ENCODE measurements at regions not wholly inside any gene's neighbourhood (a gene's known extent, or its start where the extent isn't known, plus 50 kb on each side); places are given as distances from the start of the nearest gene placed in this dataset.

GRCh38 chr5:68088302-68088701 is 127.3 kb upstream of the PIK3R1 start:
- no peaks in the 10 kb centered on the region for H3K36me3 ChIP-seq
- no peak for DNase-seq
- no peaks in the 10 kb centered on the region for H3K9me3 ChIP-seq
- WGBS, 2 donors (ENCODE audit: low coverage in 1 of 2), result 60 to 80% methylated on average over 1 to 3 of the region's 3 CpGs
- TF ChIP-seq POLR2AphosphoS5 (IDR thresholded peaks at IDR 0.05), result no peak
- TF ChIP-seq CTCF (IDR thresholded peaks at IDR 0.05), result no peak
- TF ChIP-seq POLR2A (IDR thresholded peaks at IDR 0.05), result no peak
- TF ChIP-seq EP300 (IDR thresholded peaks at IDR 0.05; ENCODE audit: low read depth), result no peak
- H3K4me3 ChIP-seq, result no peak overlapping the region
- H3K27ac ChIP-seq, result no peak overlapping the region
- intact Hi-C loops (cut with DNase I; ENCODE audit: low total_unique reads) (no loop called here), in situ Hi-C loops (cut with MboI; ENCODE audit: low pct_ligation_motif_present in 1 of 4, low pct_unique_long_range_greater_than_20kb in 1 of 4, low sequenced_read_pairs in 3 of 4) (no loop called here)
- peaks cover 0 to 16% (median 3%) of the 10 kb centered on the region in 4 donors for H3K4me1 ChIP-seq
- H3K27me3 ChIP-seq, result no peaks in the 10 kb centered on the region

- in situ Hi-C loops (cut with MboI; ENCODE audit: low pct_ligation_motif_present in 1 of 4, low pct_unique_long_range_greater_than_20kb in 1 of 4, low sequenced_read_pairs in 3 of 4), result no loop called here
- no peaks in the 10 kb centered on the region for H3K36me3 ChIP-seq
- H3K9me3 ChIP-seq, result no peaks in the 10 kb centered on the region
- WGBS, 2 donors (ENCODE audit: low coverage in 1 of 2), result 42 to 60% methylated on average over 1 to 3 of the region's 3 CpGs
- no peak overlapping the region for H3K27ac ChIP-seq
- peaks cover 0 to 16% (median 3%) of the 10 kb centered on the region in 4 donors for H3K4me1 ChIP-seq
- TF ChIP-seq CTCF (IDR thresholded peaks at IDR 0.05) (no peak), EP300 (IDR thresholded peaks at IDR 0.05; ENCODE audit: low read depth) (no peak), POLR2AphosphoS5 (IDR thresholded peaks at IDR 0.05) (no peak), POLR2A (IDR thresholded peaks at IDR 0.05) (no peak)
- H3K4me3 ChIP-seq, result no peak overlapping the region
- H3K27me3 ChIP-seq, result no peaks in the 10 kb centered on the region
- no peak for DNase-seq
- intact Hi-C loops (cut with DNase I; ENCODE audit: low total_unique reads), result no loop called here
Measured at GRCh38 chr5:68087866-68088265, 127.7 kb upstream of the PIK3R1 start.

- intact Hi-C loops (cut with DNase I; ENCODE audit: low total_unique reads) (no loop called here), in situ Hi-C loops (cut with MboI; ENCODE audit: low pct_ligation_motif_present in 1 of 4, low pct_unique_long_range_greater_than_20kb in 1 of 4, low sequenced_read_pairs in 3 of 4) (no loop called here)
- no peak for TF ChIP-seq EP300 (IDR thresholded peaks at IDR 0.05; ENCODE audit: low read depth)
- TF ChIP-seq POLR2AphosphoS5 (IDR thresholded peaks at IDR 0.05), result no peak
- no peak for TF ChIP-seq CTCF (IDR thresholded peaks at IDR 0.05)
- TF ChIP-seq POLR2A (IDR thresholded peaks at IDR 0.05), result no peak
- H3K27ac ChIP-seq, result peak overlapping the region in 1 of 4 donors; percentile 21
- no peaks in the 10 kb centered on the region for H3K36me3 ChIP-seq
- H3K4me1 ChIP-seq, result peaks cover 0 to 16% (median 3%) of the 10 kb centered on the region in 4 donors
- peak; percentile 24 for DNase-seq
- no peaks in the 10 kb centered on the region for H3K27me3 ChIP-seq
- no peak overlapping the region for H3K4me3 ChIP-seq
- WGBS, 2 donors (ENCODE audit: low coverage in 1 of 2), result 64 to 74% methylated on average over 7 of the region's 7 CpGs
- H3K9me3 ChIP-seq, result no peaks in the 10 kb centered on the region
Measured at GRCh38 chr5:68086857-68087256, 128.7 kb upstream of the PIK3R1 start.

GRCh38 chr5:68086439-68086838 is 129.1 kb upstream of the PIK3R1 start:
- 80 to 83% methylated on average over 5 to 7 of the region's 7 CpGs for whole genome bisulfite sequencing, 2 donors (ENCODE audit: low coverage in 1 of 2)
- intact Hi-C loops (cut with DNase I; ENCODE audit: low total_unique reads), result no loop called here
- no peak for TF ChIP-seq POLR2A (IDR thresholded peaks at IDR 0.05)
- no peak for TF ChIP-seq CTCF (IDR thresholded peaks at IDR 0.05)
- no peak for TF ChIP-seq POLR2AphosphoS5 (IDR thresholded peaks at IDR 0.05)
- TF ChIP-seq EP300 (IDR thresholded peaks at IDR 0.05; ENCODE audit: low read depth), result no peak
- no peak for DNase-seq
- no peaks in the 10 kb centered on the region for H3K27me3 ChIP-seq
- no peaks in the 10 kb centered on the region for H3K9me3 ChIP-seq
- peak overlapping the region in 1 of 4 donors; percentile 21 for H3K27ac ChIP-seq
- H3K4me3 ChIP-seq, result no peak overlapping the region
- H3K4me1 ChIP-seq, result peaks cover 0 to 16% (median 3%) of the 10 kb centered on the region in 4 donors
- in situ Hi-C loops (cut with MboI; ENCODE audit: low pct_ligation_motif_present in 1 of 4, low pct_unique_long_range_greater_than_20kb in 1 of 4, low sequenced_read_pairs in 3 of 4), result no loop called here
- H3K36me3 ChIP-seq, result no peaks in the 10 kb centered on the region
